ENCODE measurements at regions not wholly inside any gene's neighbourhood (a gene's known extent, or its start where the extent isn't known, plus 50 kb on each side); places are given as distances from the start of the nearest gene placed in this dataset.

DNA sequence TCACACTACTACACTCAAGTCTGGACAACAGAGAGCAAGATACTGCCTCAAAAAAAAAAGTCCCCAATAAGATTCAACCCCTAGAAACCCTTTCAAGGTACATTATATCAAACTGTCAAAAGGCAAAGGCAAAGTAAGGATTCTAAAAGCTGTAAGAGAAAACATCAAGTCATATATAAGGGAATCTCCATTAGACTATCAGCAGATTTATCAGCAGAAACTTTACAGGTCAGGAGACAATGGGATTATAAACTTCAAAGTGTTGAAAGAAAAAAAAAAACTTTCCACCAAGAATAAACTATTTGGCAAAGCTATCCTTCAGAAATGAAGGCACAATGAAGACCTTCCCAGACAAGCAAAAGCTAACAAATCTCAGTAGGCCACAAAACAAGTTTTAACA lies 63.5 kb upstream of the DMRT1 start:
- DNase-seq: no peak

- DNase-seq: no peak
Measured at GRCh38 chr9:784202-784601, 57.3 kb upstream of the DMRT1 start.

DNA sequence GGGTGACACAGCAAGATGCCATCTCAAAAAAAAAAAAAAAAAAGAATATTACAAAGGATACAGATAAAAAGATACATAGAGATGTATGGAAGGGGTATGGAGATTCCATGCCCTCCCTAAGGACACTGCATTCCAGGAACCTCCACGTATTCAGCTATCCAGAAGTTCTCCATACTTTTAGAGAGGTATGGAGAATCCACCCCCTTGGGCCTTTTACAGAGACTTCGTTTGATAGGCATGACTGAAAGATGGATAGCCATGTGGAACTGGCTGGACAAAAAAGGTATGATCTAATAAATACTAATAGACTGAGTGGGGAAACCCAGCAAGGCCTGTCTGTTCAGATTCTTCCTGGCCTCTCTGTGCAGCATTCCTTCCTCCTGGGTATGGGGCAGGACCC lies 56.6 kb upstream of the DMRT1 start:
- DNase-seq: no peak

DNA sequence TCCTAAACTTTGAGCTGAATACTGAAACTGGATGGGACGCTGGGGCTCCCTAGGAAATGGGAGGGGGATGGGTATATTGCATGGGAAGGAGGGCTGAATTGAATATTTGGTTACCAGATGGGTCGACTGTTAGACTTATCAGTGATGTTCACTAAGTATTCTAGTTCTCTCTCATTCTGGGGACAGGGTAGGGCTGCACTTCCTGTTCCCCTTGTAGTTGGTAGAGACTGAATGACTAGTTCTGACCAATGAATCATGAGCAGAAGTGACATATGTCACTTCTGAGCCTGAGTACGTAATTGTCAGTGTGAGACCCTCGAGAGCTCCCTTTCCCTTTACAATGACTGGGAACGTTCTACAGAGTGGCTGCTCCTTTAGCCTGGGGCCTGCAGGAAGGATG lies 55.5 kb upstream of the DMRT1 start:
- DNase-seq: no peak

DNA sequence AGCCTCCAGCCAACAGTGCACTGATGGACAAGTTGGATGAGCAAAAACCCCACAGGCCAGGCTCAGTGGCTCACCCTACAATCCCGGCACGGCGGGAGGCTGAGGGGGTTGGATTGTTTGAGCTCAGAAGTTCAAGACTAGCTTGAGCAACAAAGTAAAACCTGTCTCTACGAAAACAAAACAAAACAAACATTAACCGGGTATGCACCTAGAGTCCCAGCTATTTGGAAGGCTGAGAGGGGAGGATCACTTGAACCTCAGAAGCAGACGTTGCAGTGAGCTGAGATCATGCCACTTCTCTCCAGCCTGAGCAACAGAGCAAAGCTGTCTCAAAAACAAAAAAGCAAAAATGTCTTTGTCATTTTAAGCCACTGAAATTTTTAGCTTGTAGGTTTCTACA lies 55.1 kb upstream of the DMRT1 start:
- DNase-seq: no peak

DNA sequence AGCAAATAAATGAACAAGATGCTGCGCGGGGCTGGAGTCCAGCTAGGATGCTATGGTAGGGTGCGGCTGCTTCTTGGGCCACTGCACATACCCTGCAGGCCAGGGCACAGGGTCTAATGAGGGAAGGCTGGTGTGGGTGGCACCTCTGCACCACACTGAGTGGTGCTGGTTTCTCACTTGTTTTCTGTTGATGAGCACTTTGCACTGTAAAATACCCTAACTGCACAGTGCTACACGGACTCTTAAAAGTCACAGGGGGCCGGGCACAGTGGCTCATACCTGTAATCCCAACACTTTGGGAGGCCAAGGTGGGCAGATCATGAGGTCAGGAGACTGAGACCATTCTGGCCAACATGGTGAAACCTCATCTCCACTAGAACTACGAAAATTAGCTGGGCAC lies 52.7 kb upstream of the DMRT1 start:
- DNase-seq: no peak

All from NK-92 treated with Interleukin-12 subunit alpha and Interleukin-12 subunit beta, amount 100 ng/mL, for 24 hours (cell line).